ENCODE measurements at regions not wholly inside any gene's neighbourhood (a gene's known extent, or its start where the extent isn't known, plus 50 kb on each side); places are given as distances from the start of the nearest gene placed in this dataset.
"Not testable (repeated sequence)": the region's sequence is repeated elsewhere in the genome, so short reads cannot be mapped to it uniquely, and the experiment has no call there.

DNA sequence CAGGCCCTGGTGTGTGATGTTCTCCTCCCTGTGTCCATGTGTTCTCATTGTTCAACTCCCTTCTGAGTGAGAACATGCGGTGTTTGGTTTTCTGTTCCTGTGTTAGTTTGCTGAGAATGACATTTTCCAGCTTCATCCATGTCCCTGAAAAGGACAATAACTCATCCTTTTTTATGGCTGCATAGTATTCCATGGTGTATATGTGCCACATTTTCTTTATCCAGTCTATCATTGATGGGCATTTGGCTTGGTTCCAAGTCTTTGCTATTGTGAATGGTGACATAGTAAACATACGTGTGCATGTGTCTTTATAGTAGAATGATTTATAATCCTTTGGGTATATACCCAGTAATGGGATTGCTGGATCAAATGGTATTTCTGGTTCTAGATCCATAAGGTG lies 964.6 kb upstream of the CITED2 start:
- not testable (repeated sequence) for DNase-seq

DNA sequence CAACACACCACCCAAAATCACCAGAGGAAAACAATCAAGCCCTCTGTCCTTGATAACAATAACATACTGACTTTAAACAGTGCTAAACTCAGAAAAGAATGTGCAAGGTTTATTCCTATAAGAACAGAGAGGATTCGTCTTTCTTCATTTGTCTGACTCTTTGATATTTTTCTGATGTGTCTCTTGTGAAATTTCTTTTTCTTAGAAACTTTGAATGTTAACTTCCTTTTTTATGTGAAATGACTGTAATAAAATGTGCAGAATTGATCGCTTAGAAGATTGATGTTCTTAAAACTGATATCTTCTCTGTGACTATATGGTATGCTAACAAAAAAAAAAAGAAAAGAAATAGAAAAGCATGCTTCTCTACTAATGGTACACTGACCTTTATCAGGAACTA lies 947.4 kb upstream of the CITED2 start:
- DNase-seq, result no peak

DNA sequence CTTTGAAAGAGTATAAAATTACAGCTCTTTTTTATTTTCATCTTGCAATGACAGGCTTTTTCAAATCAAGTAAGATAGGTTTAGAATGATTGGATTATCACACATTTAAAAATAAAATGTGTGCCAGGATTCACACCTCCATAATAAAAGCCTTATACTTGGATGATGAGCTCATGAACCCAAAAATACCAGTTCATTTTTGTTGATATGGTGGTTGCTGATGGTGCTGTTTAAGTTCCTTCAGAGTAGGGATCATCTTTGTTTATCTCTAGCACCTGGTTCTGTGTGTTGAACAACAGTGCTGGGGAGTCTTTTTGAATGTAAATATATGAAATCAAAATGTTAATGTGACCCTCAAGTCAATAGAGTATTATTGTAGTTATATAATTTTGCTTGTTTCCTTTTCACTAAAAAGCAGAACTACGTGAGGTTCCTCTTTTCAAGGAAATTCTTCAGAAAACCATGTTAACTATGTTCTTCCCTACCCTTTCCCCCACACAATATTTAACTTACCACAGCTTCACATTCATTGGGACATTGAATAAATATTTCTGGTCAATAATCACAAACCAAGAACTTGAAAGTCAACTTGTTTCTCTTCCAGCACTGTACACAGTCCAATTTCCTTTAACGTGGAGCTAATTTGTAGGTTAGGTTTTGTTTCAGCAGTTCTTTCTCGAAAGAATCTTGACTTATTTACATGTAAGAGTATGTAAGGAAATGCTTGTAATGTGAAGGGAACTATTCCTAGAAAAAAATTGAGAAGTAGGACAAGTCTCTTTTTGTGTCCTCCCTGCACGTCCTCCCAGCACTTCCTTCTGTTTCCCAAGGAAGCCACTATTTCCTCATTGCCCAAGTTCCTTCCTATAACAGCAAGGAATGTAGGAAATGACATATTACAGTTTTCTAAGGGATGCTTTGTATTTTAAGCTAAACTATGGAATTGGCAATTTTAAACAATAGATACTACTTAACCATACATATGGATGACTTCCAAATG lies 945.9 kb upstream of the CITED2 start:
- DNase-seq, result no peak

DNA sequence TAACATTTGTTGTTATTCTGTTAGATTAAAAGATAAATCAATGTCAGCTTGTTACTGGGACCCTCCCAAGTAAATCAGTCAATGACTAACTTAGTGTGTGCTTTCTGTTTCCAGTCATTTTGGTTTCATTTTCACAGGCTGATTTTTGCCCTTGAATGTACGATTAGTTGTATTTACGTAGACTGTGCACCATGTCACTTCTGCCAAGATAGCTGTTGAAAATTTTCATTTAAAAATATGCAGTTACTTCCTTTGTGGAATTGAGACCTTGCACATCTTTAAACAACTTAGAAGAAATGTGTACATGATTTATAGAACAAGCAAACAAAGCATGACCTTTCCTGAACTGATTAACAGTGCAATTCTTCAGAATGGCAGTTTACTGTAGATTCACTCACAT lies 944.8 kb upstream of the CITED2 start:
- DNase-seq, result no peak

DNA sequence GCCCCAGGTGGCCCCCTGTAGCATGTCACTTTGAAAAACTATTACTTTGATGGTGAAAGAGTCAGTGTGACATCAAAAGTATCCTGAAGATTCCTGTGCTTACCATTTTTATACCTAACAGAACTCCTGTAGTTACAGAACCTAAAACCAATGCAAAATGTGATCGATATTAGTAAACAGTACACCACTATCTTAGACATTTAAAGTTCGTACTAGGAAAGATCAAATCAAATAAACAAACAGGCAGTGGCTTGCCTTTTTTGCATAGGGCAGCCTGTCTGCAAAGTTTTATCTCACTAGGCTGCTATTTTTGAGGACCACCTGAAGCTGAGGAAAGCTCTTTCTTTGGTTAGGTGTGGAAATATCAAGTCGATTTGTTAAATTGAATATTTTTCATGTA lies 944.0 kb upstream of the CITED2 start:
- DNase-seq, result no peak

DNA sequence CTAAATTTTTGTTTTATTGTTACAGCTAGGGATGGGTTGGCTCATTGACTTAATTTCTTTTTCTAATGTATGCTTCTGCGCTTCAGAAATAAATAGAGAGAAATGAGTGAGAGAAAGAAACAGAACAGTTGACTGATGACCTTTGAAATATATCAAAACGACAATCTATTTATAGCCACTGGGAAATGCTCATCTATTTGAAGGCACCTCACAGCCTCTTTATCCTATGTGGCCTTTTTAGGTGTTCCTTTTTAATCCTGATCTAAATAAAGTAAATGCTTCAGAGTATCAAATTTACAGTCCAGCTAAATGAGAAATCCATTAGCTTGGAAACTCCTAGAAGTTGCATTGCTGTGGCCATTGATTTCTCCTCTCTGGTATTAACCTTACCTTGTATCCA lies 943.5 kb upstream of the CITED2 start:
- no peak for DNase-seq

DNA sequence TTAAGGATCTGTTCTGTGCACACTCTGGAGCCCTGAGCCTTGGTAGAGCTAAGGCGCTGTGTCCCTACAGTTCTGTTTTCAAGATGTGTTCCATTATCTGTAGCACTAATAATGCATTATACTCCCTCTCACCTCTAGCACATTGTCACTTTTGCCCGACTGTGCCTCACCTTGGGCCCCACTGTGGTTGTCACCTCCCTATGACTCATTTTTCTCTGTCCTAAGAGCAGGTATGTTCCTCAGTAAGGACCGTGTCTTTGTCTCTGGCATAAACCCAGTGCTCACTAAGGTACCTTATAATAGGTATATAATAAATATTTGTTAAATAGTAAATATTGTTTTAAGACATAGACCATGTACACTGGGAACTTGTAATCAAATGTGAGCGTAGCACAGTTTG lies 942.5 kb upstream of the CITED2 start:
- DNase-seq, result no peak

DNA sequence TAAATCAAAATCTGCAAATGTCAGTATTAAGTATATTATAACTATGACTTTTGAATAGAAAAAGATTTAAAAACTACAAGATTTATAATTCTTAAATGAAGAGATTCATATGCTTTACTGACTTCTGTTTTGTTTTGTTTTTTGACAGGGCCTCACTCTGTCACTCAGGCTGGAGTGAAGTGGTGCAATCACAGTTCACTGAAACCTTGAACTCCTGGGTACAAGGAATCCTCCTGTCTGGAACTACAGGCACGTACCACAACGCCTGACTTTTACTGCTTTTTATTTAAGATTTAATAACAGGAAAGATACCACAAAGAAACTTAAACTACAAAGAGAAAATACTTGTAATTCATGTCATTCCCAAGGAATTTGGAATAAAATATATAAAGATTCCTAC lies 940.2 kb upstream of the CITED2 start:
- DNase-seq, result no peak

DNA sequence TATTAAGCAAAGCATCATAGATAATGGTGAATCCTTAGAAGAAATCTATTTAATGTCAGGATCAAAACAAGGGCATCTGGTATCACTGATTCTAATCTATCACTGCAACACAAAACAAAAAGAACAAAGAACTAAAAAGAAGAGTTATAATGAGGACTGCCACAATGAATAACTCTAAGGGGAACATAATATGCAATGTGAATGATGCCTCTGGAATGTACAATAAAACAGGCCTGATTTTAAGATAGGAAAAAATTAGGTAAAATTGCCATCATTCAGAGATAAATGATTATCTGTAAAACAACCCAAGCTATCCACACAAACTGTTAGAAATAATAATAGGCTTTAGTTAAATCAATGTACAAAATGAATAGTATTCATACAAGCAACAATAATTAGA lies 936.7 kb upstream of the CITED2 start:
- no peak for DNase-seq

DNA sequence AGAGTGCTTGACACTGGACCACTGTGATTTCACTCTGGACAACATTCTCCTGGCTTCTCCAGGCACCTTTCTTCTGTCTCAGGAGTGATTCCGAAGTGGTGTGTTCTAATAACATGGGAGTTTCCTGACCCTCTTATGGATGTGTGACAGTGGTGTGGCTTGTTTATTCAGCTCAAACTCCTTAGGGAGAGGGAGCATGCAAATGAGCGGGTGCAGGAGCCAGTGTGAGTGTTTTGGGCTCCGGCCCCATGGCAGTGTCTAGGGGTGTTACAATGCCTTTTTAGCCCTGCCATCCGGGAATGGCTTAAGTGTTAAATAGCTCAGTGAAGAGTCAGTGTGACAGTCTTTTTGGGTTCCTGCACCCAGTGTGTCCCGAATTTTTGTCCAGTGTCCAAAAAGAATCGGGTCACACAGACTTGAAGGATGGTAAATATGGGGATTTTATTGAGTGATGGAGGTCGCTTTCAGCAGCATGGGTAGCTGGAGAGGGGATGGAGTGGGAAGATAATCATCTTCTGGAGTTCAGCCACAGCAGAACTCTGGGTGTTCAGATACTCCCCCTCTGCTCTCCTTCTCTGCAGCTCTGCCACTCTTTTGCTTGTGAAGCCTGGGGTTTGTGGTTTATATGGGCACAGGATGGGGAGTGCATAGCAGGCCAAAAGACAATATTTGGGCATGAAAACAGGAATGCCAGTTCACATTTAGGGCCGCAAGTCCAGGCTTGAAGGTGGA lies 928.9 kb upstream of the CITED2 start:
- DNase-seq, result no peak

DNA sequence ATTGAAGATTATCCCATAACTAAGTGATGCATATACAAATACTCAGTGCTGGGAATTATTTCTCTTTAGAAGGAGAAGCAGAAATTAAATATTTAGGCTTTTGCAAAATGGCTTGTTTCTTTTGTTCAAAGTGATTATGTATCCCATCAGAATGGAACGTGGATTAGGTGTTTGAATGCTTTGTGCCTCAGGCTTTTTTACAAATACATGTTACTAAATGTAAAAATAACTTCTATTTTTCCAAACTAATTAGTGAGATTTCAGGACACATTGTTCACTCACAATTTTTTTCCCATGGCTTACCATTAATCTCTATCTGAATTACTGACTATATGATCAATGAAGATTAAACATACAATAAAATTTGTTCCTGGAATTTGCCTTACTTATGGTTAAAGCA lies 925.9 kb upstream of the CITED2 start:
- DNase-seq, result no peak

DNA sequence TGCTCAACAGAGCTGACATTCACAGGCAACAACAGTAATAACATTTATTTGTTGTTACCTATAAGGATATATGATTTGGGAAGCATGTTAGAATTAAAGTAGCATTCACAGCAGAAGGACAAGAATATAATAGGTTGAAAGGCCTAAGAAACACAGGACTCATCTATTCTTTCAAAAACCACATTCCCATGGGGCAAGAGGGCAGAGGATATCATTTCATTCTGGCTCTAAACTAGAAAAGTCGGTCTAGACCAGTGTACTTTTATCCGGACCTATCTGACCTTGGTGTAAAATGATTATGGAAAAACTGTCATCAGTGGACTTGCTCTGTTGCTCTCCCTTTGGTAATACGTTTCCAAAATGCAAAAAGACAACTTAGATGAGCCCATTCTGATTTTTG lies 914.7 kb upstream of the CITED2 start:
- no peak for DNase-seq

DNA sequence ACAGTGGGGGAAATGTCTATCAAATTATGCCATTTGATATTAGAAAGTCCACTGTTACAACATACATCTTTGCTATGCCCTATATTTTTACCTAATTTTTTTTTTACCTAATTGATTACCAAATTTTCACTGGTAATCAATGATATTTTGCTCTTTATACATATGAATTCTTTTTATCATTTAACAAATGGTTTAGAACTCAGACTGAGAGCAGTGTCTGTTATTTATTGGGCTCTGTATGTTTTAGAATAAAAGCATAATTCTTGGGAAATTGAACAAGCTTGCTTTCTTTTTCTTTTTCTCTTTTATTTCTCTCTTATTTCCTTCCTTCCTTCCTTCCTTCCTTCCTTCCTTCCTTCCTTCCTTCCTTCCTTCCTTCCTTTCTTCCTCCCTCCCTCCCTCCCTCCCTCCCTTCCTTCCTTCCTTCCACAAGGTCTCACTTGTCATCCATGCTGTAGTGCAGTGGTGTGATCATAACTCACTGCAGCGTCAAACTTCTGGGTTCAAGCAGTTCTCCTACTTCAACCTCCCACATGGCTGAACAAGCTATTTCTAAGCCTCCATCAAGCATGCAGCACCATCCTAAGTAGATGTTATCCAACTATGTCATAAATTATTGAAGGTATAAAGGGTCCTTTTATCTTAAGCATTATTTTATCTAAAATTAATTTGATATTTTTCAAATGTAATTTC lies 911.7 kb upstream of the CITED2 start:
- DNase-seq, result no peak

DNA sequence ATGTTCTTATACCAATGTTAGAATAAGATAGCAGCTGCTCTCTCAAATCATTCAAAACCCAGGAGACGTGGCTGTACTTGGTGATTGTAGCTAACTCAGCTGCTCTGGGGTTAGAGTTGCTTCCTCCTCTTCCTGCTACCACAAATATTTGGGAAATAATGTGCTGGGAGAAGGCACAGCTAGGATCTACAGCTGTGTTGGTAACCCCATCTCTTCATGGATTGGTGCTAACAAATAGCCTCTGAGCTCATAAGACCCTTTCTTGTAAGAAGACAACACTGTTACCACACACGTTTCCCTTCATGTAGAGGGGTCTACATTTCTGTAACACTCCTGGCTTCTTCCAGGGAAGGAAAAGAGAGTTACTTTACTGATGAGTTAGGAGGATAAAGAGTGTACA lies 911.0 kb upstream of the CITED2 start:
- DNase-seq, result no peak

DNA sequence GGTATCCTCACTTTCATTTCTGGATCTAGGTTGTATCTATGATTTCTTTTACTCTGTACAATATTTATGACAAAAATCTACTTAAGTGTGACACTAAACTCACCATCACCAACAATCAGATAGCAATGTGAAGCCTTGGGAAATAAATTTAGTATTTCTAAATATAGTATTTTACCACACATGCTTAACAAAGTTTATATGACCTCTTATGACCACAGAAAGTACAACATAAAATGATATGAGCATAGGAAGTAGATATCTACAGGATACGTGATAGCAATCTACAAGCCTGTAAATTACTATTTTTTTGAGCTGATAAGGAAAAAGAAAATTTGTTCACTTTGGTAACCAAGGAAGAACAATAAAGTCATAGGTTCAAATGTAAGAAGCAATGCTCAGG lies 910.4 kb upstream of the CITED2 start:
- no peak for DNase-seq

DNA sequence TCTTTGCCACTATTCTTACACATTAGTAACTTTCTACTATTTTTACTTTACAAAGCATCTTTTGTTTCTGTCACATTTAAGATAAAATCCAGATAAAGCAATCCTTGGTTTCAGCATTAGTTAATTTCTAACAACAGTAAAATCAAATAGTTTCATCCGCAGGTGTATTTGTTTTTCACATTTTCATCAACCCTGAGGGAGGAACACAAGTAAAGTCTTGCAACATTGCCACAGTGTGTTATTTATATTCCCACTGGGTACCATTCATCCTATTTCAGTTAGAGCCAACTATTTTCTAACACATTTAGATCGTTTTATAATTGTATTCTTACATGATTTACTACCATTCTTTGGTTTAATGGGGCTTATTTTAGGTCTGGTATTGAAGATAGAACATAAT lies 908.7 kb upstream of the CITED2 start:
- no peak for DNase-seq

DNA sequence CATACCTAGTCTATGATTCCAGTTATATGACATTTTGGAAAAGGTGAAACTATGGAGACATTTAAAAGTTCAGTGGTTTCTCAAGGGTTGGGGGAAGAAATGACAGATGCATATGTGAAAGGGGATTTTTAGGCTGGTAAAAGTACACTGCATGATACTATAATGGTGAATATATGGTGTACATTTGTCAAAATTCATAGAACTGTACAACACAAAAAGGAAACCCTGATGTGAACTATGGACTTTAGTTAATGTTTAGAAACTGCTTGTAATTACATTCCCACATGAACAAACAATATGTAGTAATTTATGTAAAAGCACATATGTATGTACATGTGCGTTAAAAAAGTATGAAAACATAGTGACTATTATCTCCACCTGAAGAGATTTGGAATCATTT lies 907.3 kb upstream of the CITED2 start:
- DNase-seq, result no peak

DNA sequence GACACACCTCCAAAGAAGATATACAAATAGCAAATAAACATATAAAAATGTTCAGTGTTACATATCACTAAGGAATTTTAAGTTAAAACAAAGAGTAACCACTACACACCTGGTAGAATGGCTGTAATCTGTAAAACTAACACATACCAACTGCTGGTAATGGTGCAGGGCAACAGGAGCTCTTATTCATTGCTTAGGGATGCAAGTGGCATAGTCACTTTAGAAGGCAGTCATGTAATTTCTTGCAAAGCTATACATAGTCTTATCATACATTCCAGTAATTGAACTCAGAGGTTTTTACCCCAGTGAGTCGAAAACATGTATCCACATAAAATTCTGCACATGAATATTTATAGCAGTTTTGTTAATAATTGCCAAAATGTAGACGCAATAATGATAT lies 906.8 kb upstream of the CITED2 start:
- no peak for DNase-seq

DNA sequence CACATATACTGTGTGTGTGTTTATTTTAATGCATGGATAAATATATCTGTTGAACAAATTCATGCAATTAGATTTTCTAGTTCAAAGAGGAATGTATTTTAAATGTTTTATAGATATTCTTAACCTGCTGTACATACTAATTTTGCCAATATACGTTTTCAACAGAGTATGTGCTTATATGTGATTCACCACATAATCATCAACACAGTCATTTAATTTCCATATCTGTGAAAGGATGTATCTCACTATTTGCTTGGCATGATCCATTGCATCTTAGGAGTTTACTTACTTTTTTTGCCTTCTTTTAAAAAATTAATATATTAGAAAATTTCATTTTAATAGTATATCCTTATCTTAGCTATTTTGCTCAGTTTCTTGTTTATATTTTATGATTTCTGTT lies 902.3 kb upstream of the CITED2 start:
- DNase-seq, result no peak

DNA sequence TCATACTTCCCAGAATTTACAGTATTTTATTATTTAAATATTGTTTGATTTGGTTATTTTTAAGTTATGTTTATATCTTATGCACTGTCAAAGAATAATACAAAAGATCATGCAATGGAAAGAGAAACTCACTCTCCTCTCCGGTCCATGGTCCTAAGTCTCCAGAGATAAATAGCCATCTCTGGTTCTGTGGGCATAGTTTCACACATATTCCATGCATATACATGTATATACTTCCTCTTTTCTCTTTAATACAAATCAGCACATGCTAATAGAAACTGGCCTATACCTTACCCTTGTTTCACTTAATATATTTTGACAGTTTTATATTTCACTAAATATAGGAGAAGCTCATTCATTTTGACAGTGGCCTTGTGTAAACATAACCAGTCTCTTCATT lies 901.7 kb upstream of the CITED2 start:
- no peak for DNase-seq

DNA sequence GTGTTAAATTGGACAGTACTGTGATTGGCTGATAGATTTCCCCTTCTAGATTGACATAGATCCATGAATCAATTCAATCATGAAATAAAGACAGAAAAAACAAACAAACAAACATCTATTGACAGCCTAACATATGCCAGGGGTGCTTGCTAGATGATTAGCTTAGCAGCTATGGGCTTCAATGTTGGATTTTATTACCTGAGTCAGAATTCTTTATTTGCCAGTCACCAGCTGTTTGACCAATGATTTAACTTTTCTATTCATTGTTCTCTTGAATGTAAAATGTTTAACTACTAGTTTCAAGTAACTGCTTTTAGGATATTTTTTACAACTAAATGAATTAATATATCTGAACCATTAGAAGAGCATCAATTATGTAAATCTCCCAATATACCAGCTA lies 901.3 kb upstream of the CITED2 start:
- no peak for DNase-seq

DNA sequence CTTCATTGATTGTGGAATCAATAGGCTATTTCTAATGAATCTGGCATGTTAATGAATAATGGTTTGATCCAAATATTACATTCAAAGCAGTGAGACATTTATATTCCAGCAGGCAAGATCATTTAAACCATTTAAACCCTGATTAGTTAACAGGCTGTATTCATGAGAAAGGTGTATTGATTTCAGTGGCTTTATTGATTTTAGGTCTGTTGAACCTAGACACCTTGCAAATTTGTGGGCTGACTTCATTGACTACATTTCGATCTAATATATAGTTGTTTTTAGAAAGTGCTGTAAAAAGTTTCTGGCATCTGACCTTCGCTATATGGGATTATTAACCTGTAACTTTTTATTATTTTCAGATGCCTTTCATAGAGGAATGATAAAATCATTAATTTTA lies 900.1 kb upstream of the CITED2 start:
- DNase-seq, result no peak

DNA sequence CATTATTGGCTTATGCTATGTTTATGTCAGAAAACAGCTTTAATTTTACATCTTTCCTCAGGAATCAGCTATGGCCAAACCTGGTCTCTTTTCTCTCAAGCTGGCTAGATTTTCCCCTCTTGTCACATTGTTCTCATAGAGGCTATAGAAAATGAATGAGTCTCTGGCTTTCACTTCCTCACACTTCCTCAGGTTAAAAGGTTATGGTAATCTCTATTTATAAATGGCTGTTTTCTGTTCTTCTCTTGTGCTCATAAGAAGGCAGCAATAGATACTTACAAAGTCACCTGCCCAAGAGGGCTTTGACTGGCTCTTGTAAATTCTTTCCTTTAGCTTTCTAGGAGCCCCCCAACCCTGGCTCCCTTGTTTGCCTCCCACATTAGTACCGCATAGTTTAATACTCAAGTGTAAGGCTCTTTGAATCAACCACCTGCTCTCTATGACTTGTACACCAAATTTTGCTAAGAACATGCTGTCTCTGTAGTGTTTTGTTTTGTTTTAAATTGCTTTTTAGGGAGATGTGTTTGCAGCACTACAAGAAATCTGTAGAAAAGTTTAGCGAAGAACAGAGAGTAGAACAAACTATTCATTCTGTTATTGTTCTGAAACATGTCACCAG lies 897.4 kb upstream of the CITED2 start:
- DNase-seq, result no peak
